Esophagus squamous epithelium (tissue), 4 donors: ENCODE measurements at regions not wholly inside any gene's neighbourhood (a gene's known extent, or its start where the extent isn't known, plus 50 kb on each side); places are given as distances from the start of the nearest gene placed in this dataset.

Source experiments
- POLR2A ChIP-seq, 4 donors: fragments of 450-650 bp; IDR thresholded peaks; one replicate each; pipeline ENCODE4 v1.6.1; 2017; ENCODE audit warnings: antibody characterized with exemption in 4 of 4, mild to moderate bottlenecking in 4 of 4, moderate library complexity in 3 of 4
- TF ChIP-seq, protein P1 (sequence below), 6 experiments: fragments of 450-650 bp in 4 of 6; fragments of 200-600 bp in 2 of 6; sonication (generic) in 2 of 6; IDR thresholded peaks; one replicate each; pipeline ENCODE4 v1.5.1; 2016 to 2019; ENCODE audit warnings: antibody characterized with exemption in 6 of 6, mild to moderate bottlenecking in 4 of 6, moderate library complexity in 4 of 6

DNA sequence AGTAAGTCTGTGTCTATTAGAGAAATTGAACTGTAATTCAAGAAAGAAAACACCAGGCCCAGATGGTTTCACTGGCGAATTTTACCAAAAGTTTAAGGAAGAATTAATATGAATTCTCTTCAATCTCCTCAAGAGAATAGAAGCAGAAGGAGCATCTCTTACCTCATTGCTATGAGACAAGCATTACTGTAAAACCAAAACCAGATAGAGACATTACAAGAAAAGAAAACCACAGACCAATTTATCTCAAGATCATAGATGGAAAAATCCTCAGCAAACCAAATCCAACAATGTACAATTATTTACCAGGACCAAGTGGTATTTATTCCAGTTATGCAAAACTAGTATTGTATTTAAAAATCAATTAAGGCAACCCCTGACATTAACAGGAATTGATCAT lies 160.6 kb downstream of the LIPI start:
- TF ChIP-seq, protein P1, sequence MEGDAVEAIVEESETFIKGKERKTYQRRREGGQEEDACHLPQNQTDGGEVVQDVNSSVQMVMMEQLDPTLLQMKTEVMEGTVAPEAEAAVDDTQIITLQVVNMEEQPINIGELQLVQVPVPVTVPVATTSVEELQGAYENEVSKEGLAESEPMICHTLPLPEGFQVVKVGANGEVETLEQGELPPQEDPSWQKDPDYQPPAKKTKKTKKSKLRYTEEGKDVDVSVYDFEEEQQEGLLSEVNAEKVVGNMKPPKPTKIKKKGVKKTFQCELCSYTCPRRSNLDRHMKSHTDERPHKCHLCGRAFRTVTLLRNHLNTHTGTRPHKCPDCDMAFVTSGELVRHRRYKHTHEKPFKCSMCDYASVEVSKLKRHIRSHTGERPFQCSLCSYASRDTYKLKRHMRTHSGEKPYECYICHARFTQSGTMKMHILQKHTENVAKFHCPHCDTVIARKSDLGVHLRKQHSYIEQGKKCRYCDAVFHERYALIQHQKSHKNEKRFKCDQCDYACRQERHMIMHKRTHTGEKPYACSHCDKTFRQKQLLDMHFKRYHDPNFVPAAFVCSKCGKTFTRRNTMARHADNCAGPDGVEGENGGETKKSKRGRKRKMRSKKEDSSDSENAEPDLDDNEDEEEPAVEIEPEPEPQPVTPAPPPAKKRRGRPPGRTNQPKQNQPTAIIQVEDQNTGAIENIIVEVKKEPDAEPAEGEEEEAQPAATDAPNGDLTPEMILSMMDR (IDR thresholded peaks at IDR 0.05) = no peak
- no peak for TF ChIP-seq POLR2A (IDR thresholded peaks at IDR 0.05)
